WTC11 (cell line): ENCODE measurements at regions not wholly inside any gene's neighbourhood (a gene's known extent, or its start where the extent isn't known, plus 50 kb on each side); places are given as distances from the start of the nearest gene placed in this dataset.

Experiments used
- ATAC-seq: fragments of 200-7000 bp; cut with Tn5 transposase; 2 replicates; pipeline ENCODE4 v1.10.0; 2021; ENCODE audit warnings: mild to moderate bottlenecking, moderate library complexity
- CTCF ChIA-PET: fragments of 300-600 bp; sonication (Branson Sonifier 250); formaldehyde crosslinking; loops from one replicate; lab custom pipeline; 2021; ENCODE audit warnings: antibody characterized with exemption; lab: Charles Lee
- POLR2A ChIA-PET: fragments of 350-600 bp; sonication (Branson Sonifier 250); formaldehyde crosslinking; loops from one replicate; lab custom pipeline; 2021; ENCODE audit warnings: antibody characterized with exemption; lab: Charles Lee
- DNase-seq: peaks from one replicate; pipeline ENCODE4 v3.0.0; 2021; ENCODE audit warnings: low spot score
- H3K27ac Mint-ChIP-seq: 2 replicates; pipeline ENCODE4 v1.8.0; 2021; ENCODE audit warnings: mixed read lengths
- H3K27me3 Mint-ChIP-seq: 2 replicates; pipeline ENCODE4 v1.8.0; 2021; ENCODE audit warnings: low read depth, mild to moderate bottlenecking, moderate library complexity, mixed read lengths
- H3K36me3 Mint-ChIP-seq: 2 replicates; pipeline ENCODE4 v1.8.0; 2021; ENCODE audit warnings: mixed read lengths
- H3K4me1 Mint-ChIP-seq: 2 replicates; pipeline ENCODE4 v1.8.0; 2022; ENCODE audit warnings: mixed read lengths
- H3K4me3 Mint-ChIP-seq: 2 replicates; pipeline ENCODE4 v1.8.0; 2021; ENCODE audit warnings: mild to moderate bottlenecking, moderate library complexity, mixed read lengths
- H3K9me3 Mint-ChIP-seq: 2 replicates; pipeline ENCODE4 v1.8.0; 2021; ENCODE audit warnings: mixed read lengths
- ATF1 ChIP-seq: sonication (generic); formaldehyde crosslinking; IDR thresholded peaks from 2 replicates; pipeline ENCODE4 v1.8.1; 2023; ENCODE audit warnings: mild to moderate bottlenecking, moderate library complexity, missing genetic modification reagents
- CDX4 ChIP-seq: fragments of 250-450 bp; sonication (Bioruptor Pico); IDR thresholded peaks from 2 replicates; pipeline ENCODE4 v1.9.0; 2021; ENCODE audit warnings: moderate library complexity, mild to moderate bottlenecking, inconsistent platforms, borderline replicate concordance
- E2F1 ChIP-seq: sonication (generic); formaldehyde crosslinking; IDR thresholded peaks from 2 replicates; pipeline ENCODE4 v1.8.0; 2022; ENCODE audit warnings: mild to moderate bottlenecking, missing genetic modification reagents
- E2F5 ChIP-seq: sonication (generic); formaldehyde crosslinking; IDR thresholded peaks from 2 replicates; pipeline ENCODE4 v1.8.1; 2022; ENCODE audit warnings: mild to moderate bottlenecking, moderate library complexity, missing genetic modification reagents
- ELF4 ChIP-seq: sonication (generic); formaldehyde crosslinking; IDR thresholded peaks from 2 replicates; pipeline ENCODE4 v1.8.1; 2022; ENCODE audit warnings: low read depth, mild to moderate bottlenecking, moderate library complexity, missing genetic modification reagents
- GRHL2 ChIP-seq: fragments of 250-450 bp; sonication (Bioruptor Pico); IDR thresholded peaks from 2 replicates; pipeline ENCODE4 v1.8.0; 2022; ENCODE audit warnings: mild to moderate bottlenecking, moderate library complexity; ENCODE audit not compliant: insufficient replicate concordance, severe bottlenecking
- HMGA2 ChIP-seq: fragments of 250-450 bp; sonication (Bioruptor Pico); IDR thresholded peaks from 2 replicates; pipeline ENCODE4 v1.4.0; 2021; ENCODE audit warnings: mild to moderate bottlenecking, moderate library complexity
- IRF1 ChIP-seq: sonication (generic); formaldehyde crosslinking; IDR thresholded peaks from 2 replicates; pipeline ENCODE4 v1.8.0; 2023; ENCODE audit warnings: missing genetic modification reagents
- JAZF1 ChIP-seq: fragments of 250-450 bp; sonication (Bioruptor Pico); IDR thresholded peaks from 2 replicates; pipeline ENCODE4 v1.9.0; 2021; ENCODE audit warnings: moderate library complexity, mild to moderate bottlenecking, inconsistent platforms
- JUN ChIP-seq: sonication (generic); formaldehyde crosslinking; IDR thresholded peaks from 2 replicates; pipeline ENCODE4 v1.8.0; 2023; ENCODE audit warnings: mild to moderate bottlenecking, missing genetic modification reagents
- KAT7 ChIP-seq: sonication (generic); formaldehyde crosslinking; IDR thresholded peaks from 2 replicates; pipeline ENCODE4 v1.8.1; 2023; ENCODE audit warnings: missing genetic modification reagents, mild to moderate bottlenecking, borderline replicate concordance
- MXD4 ChIP-seq: fragments of 250-450 bp; sonication (Bioruptor Pico); IDR thresholded peaks from 2 replicates; pipeline ENCODE4 v1.8.0; 2021; ENCODE audit warnings: mild to moderate bottlenecking, moderate library complexity, borderline replicate concordance
- NFATC4 ChIP-seq: fragments of 250-450 bp; sonication (Bioruptor Pico); IDR thresholded peaks from 2 replicates; pipeline ENCODE4 v1.9.0; 2021; ENCODE audit warnings: mild to moderate bottlenecking
- NR2C2 ChIP-seq: sonication (generic); formaldehyde crosslinking; IDR thresholded peaks from 2 replicates; pipeline ENCODE4 v1.8.0; 2022; ENCODE audit warnings: mild to moderate bottlenecking, missing genetic modification reagents
- OVOL2 ChIP-seq: fragments of 250-450 bp; sonication (Bioruptor Pico); IDR thresholded peaks from 2 replicates; pipeline ENCODE4 v1.9.0; 2021; ENCODE audit warnings: mild to moderate bottlenecking, borderline replicate concordance
- SMAD3 ChIP-seq: sonication (generic); formaldehyde crosslinking; IDR thresholded peaks from 2 replicates; pipeline ENCODE4 v1.8.0; 2022; ENCODE audit warnings: missing genetic modification reagents, mild to moderate bottlenecking, borderline replicate concordance
- SOX15 ChIP-seq: fragments of 250-450 bp; sonication (Bioruptor Pico); IDR thresholded peaks from 2 replicates; pipeline ENCODE4 v1.9.0; 2021; ENCODE audit warnings: mild to moderate bottlenecking
- SP1 ChIP-seq: sonication (generic); formaldehyde crosslinking; conservative IDR thresholded peaks from 2 replicates; pipeline ENCODE4 v1.8.1; 2022; ENCODE audit warnings: missing genetic modification reagents
- TEAD4 ChIP-seq: sonication (generic); formaldehyde crosslinking; IDR thresholded peaks from 2 replicates; pipeline ENCODE4 v1.8.0; 2022; ENCODE audit warnings: mild to moderate bottlenecking, missing genetic modification reagents
- TP53 ChIP-seq: sonication (generic); formaldehyde crosslinking; IDR thresholded peaks from 2 replicates; pipeline ENCODE4 v1.8.1; 2023; ENCODE audit warnings: mild to moderate bottlenecking, missing genetic modification reagents
- ZBTB21 ChIP-seq: sonication (generic); formaldehyde crosslinking; IDR thresholded peaks from 2 replicates; pipeline ENCODE4 v1.8.1; 2023; ENCODE audit warnings: mild to moderate bottlenecking, missing genetic modification reagents, borderline replicate concordance
- ZNF138 ChIP-seq: sonication (generic); formaldehyde crosslinking; conservative IDR thresholded peaks from 2 replicates; pipeline ENCODE4 v1.8.1; 2022; ENCODE audit warnings: mild to moderate bottlenecking, moderate library complexity, missing genetic modification reagents
- ZNF232 ChIP-seq: sonication (generic); formaldehyde crosslinking; IDR thresholded peaks from 2 replicates; pipeline ENCODE4 v1.8.0; 2022; ENCODE audit warnings: mild to moderate bottlenecking, missing genetic modification reagents
- ZNF396 ChIP-seq: fragments of 250-450 bp; sonication (Bioruptor Pico); IDR thresholded peaks from 2 replicates; pipeline ENCODE4 v1.8.0; 2021; ENCODE audit warnings: mild to moderate bottlenecking, moderate library complexity, borderline replicate concordance
- ZNF416 ChIP-seq: fragments of 250-450 bp; sonication (Bioruptor Pico); IDR thresholded peaks from 2 replicates; pipeline ENCODE4 v1.9.0; 2021; ENCODE audit warnings: mild to moderate bottlenecking, inconsistent platforms
- ZNF671 ChIP-seq: fragments of 250-450 bp; sonication (Bioruptor Pico); IDR thresholded peaks from 2 replicates; pipeline ENCODE4 v1.8.0; 2021; ENCODE audit warnings: mild to moderate bottlenecking
- TF ChIP-seq, protein P1 (sequence below): sonication (generic); formaldehyde crosslinking; IDR thresholded peaks from 2 replicates; pipeline ENCODE4 v1.8.1; 2023; ENCODE audit warnings: mild to moderate bottlenecking, missing genetic modification reagents, moderate library complexity

GRCh38 chr1:9179463-9180110, 50.7 kb upstream of the GPR157 start:
- Mint-ChIP-seq H3K36me3 (peaks cover 40% of the 10 kb centered on the region), H3K9me3 (peaks cover 11% of the 10 kb centered on the region), H3K4me3 (peak overlapping the region; percentile 90), H3K4me1 (peaks cover 47% of the 10 kb centered on the region), H3K27ac (peak overlapping the region; percentile 26; the same call in 1 of the 2 replicates), H3K27me3 (peaks cover 14% of the 10 kb centered on the region)
- ATAC-seq (no peak), DNase-seq (no peak)
- POLR2A ChIA-PET: interaction anchor here (0.9 kb wide), 1 partner anchor 69 kb away, joined by 3 read pairs; no protein-coding TSS in a partner anchor
- CTCF ChIA-PET: interaction anchor here (1.2 to 4.7 kb wide), 6 partner anchors 8 to 69 kb away, joined by 3 to 32 read pairs (median 6); no protein-coding TSS in a partner anchor
- TF ChIP-seq SOX15 (CRISPR knock-in tag): no peak
- no peak for TF ChIP-seq IRF1
- TF ChIP-seq SMAD3 (CRISPR knock-in tag): no peak
- no peak for TF ChIP-seq ZBTB21 (CRISPR knock-in tag)
- no peak for TF ChIP-seq JUN
- TF ChIP-seq OVOL2: no peak
- no peak for TF ChIP-seq TP53 (CRISPR knock-in tag)
- no peak for TF ChIP-seq ELF4
- TF ChIP-seq, protein P1, sequence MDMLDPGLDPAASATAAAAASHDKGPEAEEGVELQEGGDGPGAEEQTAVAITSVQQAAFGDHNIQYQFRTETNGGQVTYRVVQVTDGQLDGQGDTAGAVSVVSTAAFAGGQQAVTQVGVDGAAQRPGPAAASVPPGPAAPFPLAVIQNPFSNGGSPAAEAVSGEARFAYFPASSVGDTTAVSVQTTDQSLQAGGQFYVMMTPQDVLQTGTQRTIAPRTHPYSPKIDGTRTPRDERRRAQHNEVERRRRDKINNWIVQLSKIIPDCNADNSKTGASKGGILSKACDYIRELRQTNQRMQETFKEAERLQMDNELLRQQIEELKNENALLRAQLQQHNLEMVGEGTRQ (CRISPR knock-in tag): no peak
- TF ChIP-seq CDX4: no peak
- no peak for TF ChIP-seq ZNF671 (CRISPR knock-in tag)
- TF ChIP-seq HMGA2 (CRISPR knock-in tag): no peak
- TF ChIP-seq KAT7 (CRISPR knock-in tag): no peak

DNA sequence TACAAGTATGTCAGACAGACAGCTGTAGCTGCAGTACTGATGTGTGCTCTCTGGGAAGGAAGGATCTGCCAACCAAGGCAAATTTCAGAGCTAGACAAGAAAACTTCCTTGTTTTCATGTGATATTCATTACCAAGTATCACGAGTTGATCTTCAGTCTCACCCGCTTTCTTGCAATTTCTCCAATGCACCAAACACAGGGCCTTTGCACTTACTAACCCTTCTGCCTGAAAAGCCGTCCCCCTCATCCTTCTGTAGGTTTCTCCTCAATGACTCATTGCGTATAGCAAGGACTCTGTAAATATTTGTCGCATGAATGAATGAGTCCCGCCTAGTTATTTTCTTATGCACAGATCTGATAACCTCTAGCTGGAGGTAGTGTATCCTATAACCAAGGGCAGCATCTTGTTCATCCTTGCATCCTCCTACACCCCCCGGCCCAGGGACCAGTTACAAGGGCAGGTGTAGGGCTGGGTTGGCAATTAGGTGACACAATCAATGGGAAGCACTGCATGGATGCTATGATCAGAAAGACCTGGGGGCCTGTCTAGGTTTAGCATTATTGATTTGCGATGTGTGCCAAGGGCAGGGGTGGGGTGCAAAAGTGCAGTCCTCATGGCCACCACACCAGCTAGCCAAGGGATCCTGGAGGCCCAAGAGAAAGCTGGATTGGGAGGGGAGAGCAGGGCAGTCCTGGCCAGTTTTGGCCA, 51.4 kb upstream of the GPR157 start:
- TF ChIP-seq ZNF396 (CRISPR knock-in tag) (no peak), NFATC4 (CRISPR knock-in tag) (no peak), ZNF138 (no peak), E2F1 (CRISPR knock-in tag) (no peak), TEAD4 (CRISPR knock-in tag) (no peak), GRHL2 (CRISPR knock-in tag) (no peak), ATF1 (CRISPR knock-in tag) (no peak), MXD4 (CRISPR knock-in tag) (no peak), ZNF416 (no peak), SOX15 (CRISPR knock-in tag) (no peak), JAZF1 (CRISPR knock-in tag) (no peak), ZNF232 (CRISPR knock-in tag) (no peak), E2F5 (CRISPR knock-in tag) (no peak), SP1 (CRISPR knock-in tag) (no peak), TP53 (CRISPR knock-in tag) (no peak), KAT7 (CRISPR knock-in tag) (no peak), NR2C2 (CRISPR knock-in tag) (no peak)
- H3K36me3 Mint-ChIP-seq: peaks cover 35% of the 10 kb centered on the region
- ATAC-seq (no peak), DNase-seq (no peak)
- ChIA-PET CTCF (interaction anchor here (0.6 to 4.7 kb wide), 9 partner anchors 9 to 70 kb away, joined by 3 to 32 read pairs (median 5); partner anchors contain the start of gene H6PD), POLR2A (interaction anchor here (0.5 to 0.9 kb wide), 3 partner anchors 18 to 390 kb away, joined by 3 to 5 read pairs (median 3); no protein-coding TSS in a partner anchor)
- H3K27ac Mint-ChIP-seq: peak overlapping the region; percentile 26; the same call in 1 of the 2 replicates
- H3K9me3 Mint-ChIP-seq: peaks cover 4% of the 10 kb centered on the region
- peaks cover 14% of the 10 kb centered on the region for H3K27me3 Mint-ChIP-seq
- H3K4me3 Mint-ChIP-seq: peak overlapping the region; percentile 90
- peaks cover 48% of the 10 kb centered on the region for H3K4me1 Mint-ChIP-seq
